Omental fat pad (tissue), 3 donors: ENCODE measurements at regions not wholly inside any gene's neighbourhood (a gene's known extent, or its start where the extent isn't known, plus 50 kb on each side); places are given as distances from the start of the nearest gene placed in this dataset. TPM values are rescaled to one million over a fixed set of nuclear protein-coding genes. Genes with fewer than 3 reads are reported as not detected.
"Not testable (repeated sequence)": the region's sequence is repeated elsewhere in the genome, so short reads cannot be mapped to it uniquely, and the experiment has no call there.

Experiments
- ATAC-seq: fragments of 150-250 bp; one replicate; pipeline ENCODE4 v1.9.1; 2016; ENCODE audit warnings: mild to moderate bottlenecking, moderate library complexity; ENCODE audit not compliant: low FRiP score
- DNase-seq: peaks from one replicate; pipeline ENCODE4 v3.0.0-alpha.2; 2019; ENCODE audit warnings: low spot score
- CTCF ChIP-seq, 3 donors: fragments of 450-650 bp; IDR thresholded peaks; one replicate each; pipeline ENCODE4 v1.5.1; 2016 to 2017; ENCODE audit warnings: antibody characterized with exemption in 3 of 3, mild to moderate bottlenecking in 3 of 3, moderate library complexity in 2 of 3
- small RNA-seq: library from RNA; depleted of rRNA; stranded (forward); fragments of <200 nt; gene quantifications from one replicate; pipeline ENCODE3, GENCODE V24; 2016

- TF ChIP-seq CTCF (IDR thresholded peaks at IDR 0.05), result no peak
- ATAC-seq, result peak; percentile 41
- no peak for DNase-seq
Observed at GRCh38 chrX:12076046-12076445, 62.2 kb upstream of the FRMPD4 start.

GRCh38 chrX:12080265-12080664 is 58.0 kb upstream of the FRMPD4 start:
- TF ChIP-seq CTCF (IDR thresholded peaks at IDR 0.05), result no peak
- ATAC-seq (no peak), DNase-seq (no peak)

GRCh38 chrX:12082959-12083358 is 55.3 kb upstream of the FRMPD4 start:
- not testable (repeated sequence) for DNase-seq, ATAC-seq

Small RNAs in the stretch of these regions (small RNA-seq; reads per million reads assigned to genes)
- gene RF00019, result not detected
